ENCODE measurements at regions not wholly inside any gene's neighbourhood (a gene's known extent, or its start where the extent isn't known, plus 50 kb on each side); places are given as distances from the start of the nearest gene placed in this dataset.
A peak's percentile ranks its signal among the peaks of the same experiment; 100 is the strongest.

DNA sequence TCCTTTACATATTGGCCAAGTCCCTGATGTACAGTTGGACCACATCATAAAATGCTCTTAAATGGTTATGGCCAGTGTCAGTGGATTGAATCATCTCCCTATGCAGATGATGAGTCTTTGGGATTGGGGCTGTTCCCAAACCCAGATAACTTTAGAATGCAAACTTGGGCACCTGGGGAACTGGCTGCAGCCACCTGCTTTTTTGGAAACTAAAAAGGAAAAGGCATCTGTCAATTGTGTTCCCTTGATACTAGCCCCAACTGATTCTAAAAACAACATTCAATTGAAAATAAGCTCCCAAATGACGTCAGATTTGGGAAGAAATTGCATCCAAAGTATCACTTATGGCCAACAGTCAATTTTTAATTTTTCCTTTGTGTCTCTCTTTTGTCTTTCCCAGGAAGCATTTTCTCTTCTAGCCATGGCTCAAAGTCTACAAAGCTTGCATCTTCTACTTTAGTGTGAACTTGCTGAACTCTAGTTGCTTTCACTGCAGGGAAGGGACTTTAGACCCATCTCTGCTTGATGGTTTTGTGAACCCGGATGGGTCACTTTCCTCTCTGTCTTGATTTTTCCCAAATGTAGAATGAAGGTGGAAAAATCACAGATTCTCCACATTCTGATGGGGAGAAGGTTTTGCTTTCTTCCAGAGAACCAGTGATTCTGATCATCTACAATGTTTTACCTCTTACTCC lies 402.3 kb upstream of the USP24 start:
- DNase-seq (ENCODE audit: low spot score) = no peak

DNA sequence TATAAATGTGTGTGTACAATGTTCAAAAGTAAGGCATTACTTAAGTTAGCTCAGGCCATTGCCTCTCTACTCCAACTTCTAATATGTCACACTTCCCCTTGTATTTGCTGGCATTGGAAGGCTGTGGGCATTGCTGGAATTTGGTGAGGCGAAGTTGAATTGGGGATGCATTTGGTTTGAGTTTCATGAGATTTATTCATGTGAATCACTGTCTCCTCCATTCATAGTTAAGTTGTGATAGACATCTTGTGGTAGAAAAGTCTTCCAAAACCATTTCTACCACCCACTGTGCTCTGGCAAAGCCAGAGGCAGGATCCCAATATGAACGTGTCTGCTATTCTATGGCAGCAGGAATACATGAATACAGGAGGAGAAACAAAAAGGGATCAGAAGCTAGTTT lies 397.8 kb upstream of the USP24 start:
- peak; percentile 53 for DNase-seq (ENCODE audit: low spot score)

- no peak for DNase-seq (ENCODE audit: low spot score)
Measured at GRCh38 chr1:55611123-55611522, 396.0 kb upstream of the USP24 start.

GRCh38 chr1:55610203-55610602 lies 395.0 kb upstream of the USP24 start:
- DNase-seq (ENCODE audit: low spot score) = no peak

DNA sequence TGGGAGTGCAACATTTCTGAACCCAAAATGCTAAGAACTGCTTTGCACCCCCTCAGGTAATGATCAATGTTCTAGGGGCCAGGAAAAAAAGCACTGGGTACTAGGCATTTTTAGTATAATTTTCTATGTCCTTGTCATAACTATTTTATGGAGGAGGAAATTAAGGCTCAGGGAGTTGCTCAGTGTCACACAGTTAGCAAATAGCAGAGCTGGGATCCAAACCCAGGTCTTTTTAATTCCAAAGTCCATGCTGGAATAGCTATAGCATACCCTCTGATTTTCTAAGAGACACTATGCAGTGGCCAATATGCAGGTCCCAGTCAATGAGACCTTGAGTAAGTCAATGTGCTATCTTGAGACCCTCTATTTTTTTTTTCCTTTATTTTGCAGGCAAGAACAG lies 394.5 kb upstream of the USP24 start:
- no peak for DNase-seq (ENCODE audit: low spot score)

- no peak for DNase-seq (ENCODE audit: low spot score)
Measured at GRCh38 chr1:55605155-55605554, 390.0 kb upstream of the USP24 start.

DNA sequence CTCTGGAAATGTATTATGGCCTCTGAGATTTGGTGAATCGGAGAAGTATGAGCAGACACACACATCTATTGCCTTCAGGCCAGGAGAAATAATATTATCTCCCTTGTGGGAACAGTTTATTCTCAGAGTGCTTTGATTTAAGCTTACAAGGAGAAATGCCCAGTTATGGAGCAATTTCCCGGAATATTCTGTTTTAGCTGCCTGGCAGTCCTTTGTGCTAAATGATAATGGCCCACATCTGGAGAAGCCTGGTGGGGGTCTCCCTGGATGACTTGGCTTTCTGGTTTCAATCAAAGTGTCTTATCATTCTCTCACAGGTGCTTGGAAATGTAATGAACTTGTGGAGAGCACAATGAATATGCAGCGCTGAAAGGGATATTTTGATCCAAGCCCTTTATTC lies 389.6 kb upstream of the USP24 start:
- DNase-seq (ENCODE audit: low spot score) = no peak

DNA sequence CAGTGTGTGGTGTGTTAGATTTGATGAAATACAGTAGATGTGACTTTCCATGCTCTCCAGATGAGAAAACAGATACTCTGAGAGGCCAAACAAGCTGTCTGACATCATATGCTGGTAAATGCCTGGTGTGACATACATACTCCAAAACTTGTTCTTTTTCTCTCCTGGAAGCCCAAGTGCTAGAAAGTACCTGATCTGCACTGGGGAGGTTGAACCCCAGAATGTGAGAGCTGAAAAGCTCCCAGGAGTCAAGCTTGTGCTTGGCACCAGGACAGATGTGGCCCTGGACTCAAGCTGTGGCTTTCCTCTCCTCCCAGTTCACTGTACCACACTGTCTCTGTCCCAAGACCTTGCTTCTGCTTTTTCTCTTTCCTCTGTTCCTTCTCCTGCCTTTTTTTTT lies 389.0 kb upstream of the USP24 start:
- no peak for DNase-seq (ENCODE audit: low spot score)

DNA sequence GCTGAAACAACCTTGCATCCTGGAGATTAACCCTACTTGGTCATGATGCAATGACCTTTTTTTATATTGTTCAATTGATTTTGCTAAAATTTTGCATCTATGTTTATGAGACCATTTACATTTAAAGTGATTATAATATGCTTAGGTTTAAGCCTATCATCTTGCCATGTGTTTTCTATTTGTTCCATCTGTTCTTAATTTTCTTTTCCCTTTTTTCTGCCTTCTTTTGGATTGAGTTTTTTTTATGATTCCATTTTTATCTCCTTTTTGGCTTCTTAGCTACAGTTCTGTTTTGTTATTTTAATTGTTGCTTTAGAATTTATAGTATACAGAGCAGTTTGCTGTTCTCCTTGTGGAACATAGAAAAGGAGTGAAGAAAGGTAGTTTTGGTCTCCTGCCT lies 385.1 kb upstream of the USP24 start:
- DNase-seq (ENCODE audit: low spot score) = no peak

- no peak for DNase-seq (ENCODE audit: low spot score)
Measured at GRCh38 chr1:55597910-55598309, 382.7 kb upstream of the USP24 start.

GRCh38 chr1:55594701-55595100 lies 379.5 kb upstream of the USP24 start:
- no peak for DNase-seq (ENCODE audit: low spot score)

GRCh38 chr1:55593298-55593697 lies 378.1 kb upstream of the USP24 start:
- DNase-seq (ENCODE audit: low spot score) = no peak

DNA sequence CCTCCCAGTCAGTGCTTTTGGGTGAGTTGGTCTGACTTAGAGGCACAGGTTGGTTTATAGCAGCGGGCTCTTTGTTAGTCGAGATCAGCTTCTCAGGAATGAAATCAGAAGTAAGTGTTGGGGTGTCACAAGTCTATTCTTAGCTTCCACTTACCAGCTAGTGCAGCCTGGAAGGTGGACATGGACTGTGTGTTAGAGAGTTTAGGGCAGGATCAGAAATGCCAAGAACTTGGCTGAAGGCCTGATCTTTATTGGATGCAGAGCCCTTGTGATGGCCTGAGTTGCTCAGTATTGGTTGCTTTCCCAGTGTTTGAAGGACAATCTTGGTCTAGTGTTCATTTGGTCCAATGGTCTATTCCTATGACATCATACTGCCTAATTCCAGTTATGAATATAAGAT lies 377.0 kb upstream of the USP24 start:
- DNase-seq (ENCODE audit: low spot score) = no peak

GRCh38 chr1:55589671-55590297 lies 374.6 kb upstream of the USP24 start:
- peak; percentile 71 for DNase-seq (ENCODE audit: low spot score)

GRCh38 chr1:55588309-55588708 lies 373.1 kb upstream of the USP24 start:
- DNase-seq (ENCODE audit: low spot score) = no peak

- DNase-seq (ENCODE audit: low spot score) = no peak
Measured at GRCh38 chr1:55586771-55587170, 371.6 kb upstream of the USP24 start.

DNA sequence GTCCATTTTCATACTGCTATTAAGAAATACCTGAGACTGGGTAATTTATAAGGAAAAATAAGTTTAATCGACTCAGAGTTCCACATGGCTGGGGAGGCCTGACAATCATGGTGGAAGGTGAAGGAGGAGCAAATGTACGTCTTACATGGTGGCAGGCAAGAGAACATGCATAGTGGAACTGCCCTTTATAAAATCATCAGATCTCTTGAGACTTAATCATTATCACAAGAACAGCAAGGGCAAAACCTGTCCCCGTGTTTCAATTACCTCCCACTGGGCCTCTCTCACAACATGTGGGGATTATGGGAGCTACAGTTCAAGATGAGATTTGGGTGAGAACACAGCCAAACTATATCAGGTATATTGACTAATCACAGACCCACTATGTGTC lies 370.2 kb upstream of the USP24 start:
- DNase-seq (ENCODE audit: low spot score) = no peak

DNA sequence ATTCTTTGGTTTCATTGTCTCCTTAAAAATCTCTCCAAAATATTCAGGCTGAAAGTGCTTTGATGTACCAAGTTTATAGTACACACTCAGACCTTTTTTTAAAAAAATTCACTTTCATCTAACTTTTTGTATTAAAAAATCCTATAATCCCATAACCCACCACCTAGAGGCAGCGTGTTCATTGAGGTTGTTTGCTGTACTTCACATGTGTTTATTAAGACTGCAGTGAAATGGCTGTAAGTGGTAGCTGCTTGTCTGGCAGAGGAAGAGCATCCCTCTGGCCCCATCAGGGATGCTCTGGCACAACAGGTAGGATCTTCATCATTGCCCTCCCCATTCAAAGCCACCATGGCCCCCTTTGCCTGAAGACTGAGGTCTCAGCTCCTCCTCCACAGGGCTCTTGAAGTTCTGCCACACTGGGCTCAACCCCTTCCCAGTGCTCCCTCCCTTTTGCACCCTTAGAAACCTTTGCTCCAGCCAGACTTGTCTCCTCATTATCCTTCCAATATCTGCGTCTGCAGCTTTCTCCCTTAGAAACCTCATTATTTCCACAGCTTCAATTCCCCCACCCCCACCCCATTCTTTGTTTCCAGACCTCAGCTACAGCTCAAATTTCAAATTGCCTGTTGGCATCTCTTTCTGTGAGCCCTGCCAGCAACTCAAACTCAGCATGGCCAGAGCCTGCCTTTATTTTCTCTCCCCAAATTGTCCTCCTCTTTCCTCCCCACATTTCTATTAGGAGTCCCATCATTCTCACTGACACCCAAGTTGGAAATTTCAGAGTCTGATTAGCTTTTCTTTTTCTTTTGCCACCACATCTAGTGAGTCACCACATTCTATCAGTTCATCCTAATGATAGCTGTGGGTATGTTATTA lies 369.6 kb upstream of the USP24 start:
- peak; percentile 50 for DNase-seq (ENCODE audit: low spot score)

DNA sequence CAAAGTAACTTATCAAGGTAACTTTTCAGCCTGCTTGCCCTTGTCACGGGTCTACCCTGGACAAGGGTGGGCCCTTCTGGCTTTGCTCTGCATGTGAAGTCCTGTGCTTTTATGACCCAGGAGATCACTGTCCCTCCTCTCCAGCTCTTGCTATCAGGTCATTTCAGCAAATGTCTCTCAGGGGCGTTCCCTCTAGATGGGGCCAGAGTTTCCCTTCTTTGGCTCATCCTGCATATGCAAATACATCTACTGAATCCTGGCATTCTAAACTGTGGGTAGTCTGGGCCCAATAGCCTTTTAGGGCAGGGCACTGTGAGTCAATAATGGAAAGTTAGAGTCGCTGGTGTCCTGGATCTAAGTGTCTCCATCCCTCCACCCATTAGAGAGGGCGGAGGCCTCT lies 366.9 kb upstream of the USP24 start:
- no peak for DNase-seq (ENCODE audit: low spot score)

- peak; percentile 74 for DNase-seq (ENCODE audit: low spot score)
Measured at GRCh38 chr1:55580845-55581332, 365.7 kb upstream of the USP24 start.

- no peak for DNase-seq (ENCODE audit: low spot score)
Measured at GRCh38 chr1:55579332-55580001, 364.3 kb upstream of the USP24 start.

- DNase-seq (ENCODE audit: low spot score) = no peak
Measured at GRCh38 chr1:55578646-55579045, 363.5 kb upstream of the USP24 start.

Data from GM03348 (cell line).